ENCODE measurements at regions not wholly inside any gene's neighbourhood (a gene's known extent, or its start where the extent isn't known, plus 50 kb on each side); places are given as distances from the start of the nearest gene placed in this dataset.
A peak's percentile ranks its signal among the peaks of the same experiment; 100 is the strongest.
"Not testable (repeated sequence)": the region's sequence is repeated elsewhere in the genome, so short reads cannot be mapped to it uniquely, and the experiment has no call there.

DNA sequence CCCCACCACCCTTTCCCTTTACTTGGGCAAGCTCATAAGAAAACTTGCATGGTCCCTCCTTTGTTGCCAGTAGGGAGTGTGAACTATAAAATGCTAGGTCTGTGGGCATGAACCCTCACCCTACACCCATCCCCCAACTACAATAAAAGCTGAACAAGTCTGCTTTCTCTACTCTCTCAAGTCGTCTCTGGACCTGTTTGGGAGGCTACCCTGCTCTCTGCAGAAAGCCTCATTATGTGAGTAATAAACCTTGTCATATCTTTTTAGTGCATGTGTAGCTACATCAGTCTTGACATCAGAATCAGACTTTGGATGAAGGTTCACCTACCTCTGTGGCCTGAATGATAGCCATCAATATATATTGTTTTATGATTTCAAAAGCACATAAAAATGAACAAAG lies 155.4 kb upstream of the FAM241A start:
- no peak for DNase-seq

DNA sequence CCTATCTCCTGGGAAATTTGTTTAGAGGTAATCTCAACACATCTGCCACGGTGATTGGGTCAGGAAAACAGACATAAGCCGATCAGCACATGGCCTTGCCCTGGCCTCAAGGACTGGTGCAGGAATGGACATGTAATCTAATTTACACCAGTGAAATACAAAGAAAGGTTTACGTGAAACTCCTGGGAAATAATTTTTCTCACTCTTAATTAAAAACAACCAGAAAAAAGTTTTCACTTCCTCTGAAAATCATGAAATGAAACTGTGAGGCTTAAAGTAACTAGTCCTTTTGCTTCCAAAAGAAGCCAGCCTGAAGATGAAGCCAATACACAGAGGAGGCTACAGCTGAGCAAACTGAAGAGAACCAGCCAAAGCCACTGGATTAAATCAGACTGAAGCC lies 154.1 kb upstream of the FAM241A start:
- DNase-seq = no peak

DNA sequence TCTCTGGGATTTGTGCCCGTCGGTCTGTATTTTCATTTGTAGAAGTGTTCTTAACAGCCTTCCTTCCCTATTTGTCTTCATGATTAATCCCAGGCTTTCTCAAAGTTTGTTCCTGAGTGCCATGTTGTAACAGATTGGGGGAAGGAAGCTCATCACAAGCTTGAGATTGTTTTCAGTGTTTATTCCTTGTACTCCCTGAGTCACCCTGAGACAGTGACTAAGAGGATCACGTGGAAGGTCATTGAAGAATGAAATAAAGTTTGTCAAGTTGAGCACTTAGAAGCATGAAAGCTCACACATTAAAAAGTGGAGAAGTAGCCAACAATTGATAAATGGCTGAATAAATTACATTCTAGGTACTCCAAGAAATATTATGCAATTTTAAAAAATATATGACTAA lies 153.5 kb upstream of the FAM241A start:
- DNase-seq = no peak

DNA sequence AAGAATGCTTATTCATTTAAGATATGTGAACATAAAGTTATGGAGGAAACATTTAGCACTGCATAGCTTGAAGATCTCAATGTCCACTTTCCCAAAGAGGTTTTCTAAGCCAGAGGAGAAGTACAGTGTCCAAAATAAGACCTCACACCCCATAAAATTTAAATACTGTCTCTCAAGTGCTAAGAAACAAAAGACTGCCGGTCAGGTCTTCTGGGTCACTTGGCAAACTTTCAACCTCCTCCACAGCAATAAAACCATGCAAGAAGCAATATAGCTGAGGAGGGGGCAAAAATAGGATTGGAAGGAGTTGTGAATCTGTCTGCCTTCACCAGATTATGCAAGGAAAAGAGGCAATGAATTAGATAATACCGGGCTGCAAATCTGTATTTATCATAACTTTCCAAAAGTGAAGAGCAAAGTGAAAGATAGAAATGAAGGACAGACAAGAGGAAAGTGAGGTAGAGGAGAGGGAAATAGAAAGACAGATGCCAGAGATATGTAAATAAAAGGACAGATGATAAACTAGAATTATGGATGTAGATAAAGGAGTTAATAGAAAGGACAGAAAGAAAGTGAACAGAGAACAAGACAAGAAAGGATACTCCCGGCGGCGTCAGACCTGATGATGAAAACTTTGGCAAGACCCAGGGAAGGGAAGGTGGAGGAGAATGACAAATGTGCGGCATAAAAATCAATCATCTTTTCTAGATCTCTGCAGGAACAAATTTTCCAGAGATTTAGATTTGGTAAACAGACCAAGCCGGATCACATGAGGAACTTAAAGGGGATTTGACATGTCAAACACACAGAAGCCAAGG lies 152.7 kb upstream of the FAM241A start:
- no peak for DNase-seq

DNA sequence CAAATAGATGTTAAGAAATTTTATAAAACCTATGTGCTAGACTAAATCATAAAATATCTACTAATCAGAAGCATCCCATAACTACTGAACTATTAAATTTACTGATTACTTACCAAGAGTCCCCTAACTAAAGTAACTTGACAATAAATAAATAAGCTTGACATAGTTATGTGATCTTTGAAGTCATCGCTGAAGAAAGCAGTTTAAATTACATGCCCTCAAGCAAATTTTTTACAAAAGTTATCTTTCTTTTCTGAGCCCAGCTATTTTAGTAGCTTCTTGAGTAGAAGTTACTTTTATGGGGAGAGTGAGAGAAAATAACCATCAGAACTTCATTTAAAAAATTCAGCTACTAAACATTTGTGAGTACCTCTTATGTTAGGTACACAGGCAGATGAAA lies 150.9 kb upstream of the FAM241A start:
- no peak for DNase-seq

DNA sequence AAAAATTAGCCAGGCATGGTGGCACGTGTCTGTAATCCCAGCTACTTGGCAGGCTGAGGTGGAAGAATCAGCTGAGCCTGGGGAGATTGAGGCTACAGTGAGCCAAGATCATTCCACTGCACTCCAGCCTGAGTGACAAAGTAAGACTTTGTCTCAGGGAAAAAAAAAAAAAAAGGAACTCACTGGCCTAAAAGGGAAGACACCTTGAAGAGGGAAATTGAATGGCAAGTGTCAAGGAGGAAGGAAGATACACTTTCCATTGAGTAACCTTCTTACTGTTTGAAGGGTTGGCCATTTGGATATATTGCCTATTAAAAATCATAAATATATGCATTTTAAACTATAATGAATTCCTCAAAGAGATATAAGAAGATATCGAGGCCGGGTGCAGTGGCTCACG lies 147.5 kb upstream of the FAM241A start:
- no peak for DNase-seq

DNA sequence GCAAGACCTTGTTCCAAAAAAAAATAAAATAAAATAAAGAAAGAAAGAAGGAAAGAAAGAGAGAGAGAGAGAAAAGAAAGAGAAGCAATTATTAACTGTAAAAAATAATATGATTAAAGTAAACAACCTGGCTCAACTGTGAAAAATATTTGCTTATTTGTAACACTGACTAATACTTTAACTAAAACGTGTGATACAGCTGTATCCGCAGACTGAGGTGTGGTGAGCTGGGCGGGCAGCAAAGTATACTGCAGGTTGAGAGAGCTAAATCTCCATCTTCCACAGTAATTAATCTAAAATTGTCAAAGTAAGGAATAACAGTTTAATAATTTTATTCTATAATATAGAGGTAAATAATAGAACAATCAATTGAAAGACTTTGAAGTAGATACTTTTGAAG lies 145.5 kb upstream of the FAM241A start:
- DNase-seq = no peak

DNA sequence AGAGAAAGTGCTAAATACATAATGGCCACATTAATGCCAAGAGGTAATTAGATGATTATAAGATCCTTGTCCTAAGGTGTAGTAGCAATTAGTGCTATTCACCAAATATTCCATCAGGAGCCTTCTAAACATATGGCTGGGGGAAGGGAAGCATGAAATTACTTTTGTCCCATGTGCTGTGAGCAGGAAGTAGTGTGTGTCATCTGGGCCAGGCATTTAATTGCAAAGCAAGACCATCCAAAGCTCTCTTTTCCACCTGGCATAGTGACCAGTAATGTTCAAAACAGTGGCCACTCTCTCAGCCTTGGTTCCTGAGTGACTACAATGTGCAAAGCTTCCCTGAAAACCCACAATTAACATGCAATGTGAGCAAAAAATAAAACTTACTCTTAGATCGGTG lies 144.2 kb upstream of the FAM241A start:
- DNase-seq = no peak

DNA sequence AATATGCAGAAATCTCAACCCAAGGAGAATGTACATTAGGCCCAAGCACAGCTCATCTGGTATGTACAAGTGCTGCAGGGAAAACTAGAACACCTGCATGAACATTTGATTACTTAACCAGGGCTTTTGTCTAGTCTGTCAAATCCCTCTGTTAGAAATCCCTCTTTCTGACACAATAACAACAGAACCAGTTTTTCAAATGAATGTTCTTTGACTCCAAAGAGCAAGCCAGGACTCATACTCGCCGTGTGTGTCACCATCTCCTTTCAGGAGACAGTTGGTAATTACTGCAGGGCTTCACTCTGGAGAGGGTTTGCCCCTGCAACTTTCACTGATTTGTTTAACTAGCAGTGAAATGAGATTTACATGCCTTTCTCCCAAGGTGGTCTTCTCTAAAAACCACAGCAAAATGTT lies 143.0 kb upstream of the FAM241A start:
- DNase-seq = no peak

DNA sequence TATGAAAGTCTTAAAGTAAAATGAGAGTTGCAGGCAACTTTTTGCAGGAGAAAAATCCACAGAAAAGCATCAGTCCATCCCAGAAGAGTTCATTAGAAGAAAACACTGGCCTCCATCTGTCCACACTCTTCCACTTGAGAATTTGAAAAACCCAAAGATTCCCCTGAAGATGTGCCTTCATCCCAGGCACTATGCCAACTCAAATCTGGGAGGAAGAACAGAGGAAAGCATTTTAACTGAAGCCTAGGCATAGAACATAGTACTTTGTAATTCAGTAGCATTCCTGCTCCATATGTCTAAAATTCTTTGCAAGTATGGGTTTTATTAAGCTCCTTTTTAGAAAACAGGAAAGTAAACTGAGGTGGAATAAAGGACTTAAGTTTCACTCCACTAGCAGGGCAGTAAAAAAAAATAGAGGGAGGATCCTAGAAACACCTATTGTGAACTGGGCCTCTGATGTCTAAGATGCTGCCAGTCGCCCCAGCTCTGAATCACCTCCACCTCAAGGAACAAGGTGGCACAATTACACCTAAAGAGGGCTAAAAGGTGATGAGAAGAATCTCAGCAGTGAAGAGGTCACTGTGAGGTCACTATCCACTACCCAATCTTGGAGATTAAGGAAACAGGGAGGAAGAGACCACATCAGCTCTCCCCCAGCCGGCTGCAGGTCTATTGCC lies 141.9 kb upstream of the FAM241A start:
- DNase-seq = no peak

DNA sequence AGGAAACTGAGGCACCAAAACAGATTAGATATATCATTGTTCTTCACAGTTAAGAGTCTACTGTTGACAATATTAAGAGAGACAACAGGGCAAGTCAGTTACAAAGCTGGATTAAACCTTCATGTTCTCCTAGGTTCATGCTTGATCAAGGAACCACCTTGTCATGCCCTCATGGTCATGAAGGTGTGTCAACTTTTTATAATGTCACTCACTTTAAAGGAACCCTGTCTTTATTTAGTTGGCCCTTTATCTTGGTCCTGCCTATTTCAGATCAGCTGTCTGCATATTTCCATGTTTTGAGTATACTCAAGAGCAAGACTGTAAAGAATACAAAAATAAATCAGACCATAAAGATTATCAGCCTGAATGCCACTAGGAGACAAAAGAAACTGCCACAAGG lies 140.2 kb upstream of the FAM241A start:
- DNase-seq = no peak

DNA sequence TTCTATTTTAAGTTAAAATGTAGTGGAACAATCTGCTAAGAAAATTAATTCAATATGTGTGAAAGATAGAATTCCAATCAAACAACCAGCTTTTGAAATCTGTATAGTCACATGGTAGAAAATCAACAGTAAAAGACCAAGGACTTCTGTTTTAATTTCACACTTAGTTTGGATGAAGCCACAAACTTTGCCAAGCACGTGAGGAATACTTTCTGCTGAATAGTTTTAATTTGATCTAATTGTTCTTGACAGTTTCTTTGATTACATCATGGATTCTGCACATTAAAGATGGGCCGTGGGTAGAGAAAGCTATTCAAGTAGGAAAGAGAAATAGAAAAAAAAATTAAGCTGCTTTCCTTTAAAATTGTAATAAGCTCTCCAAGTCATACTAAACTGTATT lies 137.9 kb upstream of the FAM241A start:
- no peak for DNase-seq

DNA sequence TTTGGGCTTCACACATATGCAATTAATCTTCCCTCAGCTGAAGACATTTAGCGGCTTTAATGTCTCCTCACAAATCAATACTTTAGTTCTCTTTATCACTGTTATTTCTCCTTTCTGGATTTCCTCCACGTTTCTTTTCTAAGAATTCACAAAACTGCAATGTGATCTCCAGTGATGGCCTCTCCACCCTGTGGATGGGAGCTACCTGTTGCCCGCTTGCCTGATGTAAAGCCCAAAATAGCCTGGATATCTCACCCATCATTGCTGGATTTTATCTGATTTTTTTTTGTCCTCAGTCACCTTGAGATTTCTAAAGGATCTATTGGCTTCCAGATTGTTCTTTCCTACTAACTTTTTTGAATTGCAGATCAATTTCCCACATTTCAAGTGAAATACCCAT lies 129.3 kb upstream of the FAM241A start:
- DNase-seq = no peak

DNA sequence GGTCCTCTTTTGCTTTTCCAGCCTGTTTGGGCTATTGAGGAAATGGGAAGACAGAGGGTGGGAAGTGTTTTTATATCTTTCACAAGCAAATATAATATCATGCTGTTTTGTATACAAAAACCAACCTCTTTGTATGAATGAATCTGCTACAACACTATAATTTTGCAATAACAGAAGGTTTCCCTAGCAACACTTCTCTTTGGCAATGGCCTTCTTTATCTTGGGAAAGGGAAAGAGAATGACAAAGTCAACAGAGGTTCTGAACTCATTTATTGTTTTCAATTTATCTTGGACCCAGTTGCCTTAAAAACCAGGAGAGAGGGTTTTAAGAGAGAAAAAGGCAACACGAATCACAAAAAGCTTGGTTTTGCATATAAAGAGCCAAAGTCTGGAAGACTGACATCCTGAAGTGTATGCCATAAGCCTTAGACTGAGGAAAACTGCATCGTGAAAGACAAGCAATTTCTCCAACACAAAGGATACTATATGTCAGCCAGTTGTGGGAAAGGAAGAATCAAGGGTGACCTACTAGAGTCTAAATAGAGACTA lies 121.8 kb upstream of the FAM241A start:
- no peak for DNase-seq

DNA sequence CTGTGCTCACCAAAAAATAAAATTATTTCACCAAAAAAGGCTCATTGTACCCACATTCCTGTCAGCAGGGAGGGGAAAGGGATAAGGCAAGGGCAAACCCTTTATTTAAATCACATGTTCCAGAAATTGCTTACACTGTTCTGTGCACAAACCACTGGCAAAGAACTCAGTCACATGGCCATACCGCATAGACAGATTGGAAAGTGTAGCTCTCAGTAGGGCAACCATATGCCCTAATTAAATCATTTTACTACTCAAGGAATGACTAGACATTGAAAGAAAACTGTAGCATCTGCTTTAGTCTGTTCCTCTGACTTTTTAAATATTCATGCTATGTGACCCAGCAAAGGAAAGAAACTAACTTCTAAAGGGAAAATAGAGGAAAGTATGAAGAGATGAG lies 119.2 kb upstream of the FAM241A start:
- DNase-seq = no peak

DNA sequence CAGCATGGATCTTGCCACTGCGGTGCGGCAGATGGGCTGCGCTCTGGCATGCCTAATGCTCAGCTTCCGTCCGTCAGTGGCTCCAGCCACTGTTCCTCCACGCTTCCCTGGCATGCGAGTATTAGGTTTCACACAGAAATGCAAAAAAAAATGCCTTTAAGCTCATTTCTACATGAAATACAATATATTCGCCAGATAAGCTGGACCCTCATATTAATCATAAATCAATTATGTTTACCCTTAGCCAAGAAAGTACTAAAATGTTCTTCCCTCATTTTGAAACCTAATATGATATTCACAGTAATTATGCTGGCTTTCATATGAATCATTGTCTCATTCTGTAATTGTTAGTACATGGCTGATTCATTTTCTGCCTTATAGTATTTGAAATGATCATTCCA lies 115.5 kb upstream of the FAM241A start:
- DNase-seq = no peak

DNA sequence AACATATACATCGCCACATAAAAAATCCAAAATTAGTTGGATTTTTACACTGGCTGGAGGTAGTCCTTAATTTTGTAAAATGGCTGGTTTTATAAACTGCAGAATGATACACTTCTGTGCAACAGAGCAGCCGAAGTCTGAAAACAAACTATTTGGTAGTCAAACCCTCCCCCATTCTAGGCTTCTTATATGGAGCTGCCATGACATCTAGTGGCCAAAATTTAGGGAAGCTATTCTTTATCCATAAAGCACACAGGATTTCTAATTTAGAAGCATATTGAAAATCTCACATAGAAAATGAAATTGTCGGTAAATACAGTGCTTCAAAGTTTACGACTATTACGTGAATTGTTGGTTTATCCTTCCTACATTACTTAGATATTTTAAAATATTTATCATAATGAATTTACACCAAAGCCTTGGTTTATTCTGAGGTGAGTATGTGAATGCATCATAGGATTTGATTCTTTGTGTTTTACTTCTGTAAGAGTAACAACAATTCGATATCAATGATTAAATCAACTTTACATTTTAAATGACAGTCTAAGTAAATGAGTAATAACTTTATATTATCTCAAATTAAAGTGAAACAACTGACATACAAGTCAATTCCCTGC lies 113.4 kb upstream of the FAM241A start:
- DNase-seq = peak in 1 of 2 experiments; percentile 3

DNA sequence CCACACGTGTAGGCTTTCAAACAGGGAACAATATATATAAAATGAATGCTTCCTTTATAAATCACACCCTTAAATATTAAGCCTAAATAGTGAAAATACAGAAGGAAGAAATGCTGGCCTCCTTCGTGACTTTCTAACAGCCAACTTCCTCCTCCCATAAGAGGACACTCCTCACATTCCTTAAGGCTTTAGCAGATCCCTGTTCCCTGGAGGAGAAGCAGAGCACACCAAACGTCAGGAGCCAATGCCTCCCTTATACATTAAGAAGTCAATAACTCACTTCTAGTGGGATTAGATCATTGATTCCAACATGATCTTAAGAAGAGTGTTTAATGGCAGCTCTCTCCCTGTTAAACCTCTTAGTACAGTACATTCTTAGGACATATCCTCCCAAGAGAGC lies 108.4 kb upstream of the FAM241A start:
- DNase-seq = no peak

DNA sequence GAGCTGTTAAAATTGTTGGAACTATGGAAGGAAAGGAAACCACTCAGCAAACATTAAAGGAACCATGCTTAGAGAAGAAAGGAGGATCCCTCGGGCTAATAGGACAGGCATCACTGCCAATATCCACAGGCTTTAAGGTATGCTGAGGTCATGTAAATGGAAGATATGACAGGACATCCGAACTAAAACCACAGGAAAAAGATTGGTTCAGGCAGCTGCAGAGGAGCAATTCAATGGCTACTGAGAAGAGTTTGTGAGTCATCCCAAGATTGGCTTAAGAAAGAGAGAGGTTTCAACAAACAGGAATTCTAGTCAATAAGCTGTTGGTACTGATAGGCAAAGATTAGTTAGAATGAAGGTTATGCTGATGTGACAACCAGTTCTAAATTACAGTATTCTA lies 106.4 kb upstream of the FAM241A start:
- DNase-seq = no peak

DNA sequence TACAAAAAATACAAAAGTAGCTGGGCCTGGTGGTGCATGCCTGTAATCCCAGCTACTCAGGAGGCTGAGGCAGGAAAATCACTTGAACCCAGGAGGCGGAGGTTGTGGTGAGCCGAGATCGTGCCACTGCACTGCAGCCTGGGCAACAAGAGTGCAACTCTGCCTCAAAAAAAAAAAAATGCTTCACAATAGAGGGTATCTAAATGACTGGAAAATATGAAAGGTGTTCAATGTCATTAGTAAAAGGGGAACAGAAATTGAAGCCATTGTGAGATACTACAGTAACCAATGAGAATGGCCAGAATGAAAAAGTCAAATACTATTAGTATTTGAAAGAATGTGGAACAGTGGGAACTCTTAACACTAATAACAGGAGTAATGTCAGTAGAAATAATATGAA lies 96.1 kb upstream of the FAM241A start:
- DNase-seq = not testable (repeated sequence)

DNA sequence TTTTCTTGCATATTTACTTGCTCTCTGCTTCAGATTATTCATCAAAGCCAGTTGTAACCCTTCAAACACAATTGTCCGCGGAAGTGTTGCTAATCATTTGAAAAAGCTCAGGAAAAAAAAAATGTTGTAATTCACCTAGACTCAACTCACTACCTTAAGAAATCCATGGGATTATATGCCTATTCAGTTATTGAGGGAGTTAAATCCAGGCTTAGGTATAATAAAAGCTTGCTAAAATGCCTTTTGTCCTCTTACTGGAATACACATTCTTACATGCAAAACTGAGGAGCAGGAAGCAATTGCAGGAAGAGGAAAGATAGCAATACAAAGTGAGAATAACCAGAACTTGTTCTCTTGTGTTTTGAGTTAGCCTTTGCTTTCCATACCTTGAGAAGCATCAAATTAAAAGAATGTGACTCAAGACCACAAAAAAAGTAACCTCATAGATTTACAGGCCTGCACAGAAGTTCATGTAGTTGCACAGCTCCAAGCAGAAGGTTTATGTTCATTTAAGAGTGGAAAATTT lies 91.4 kb upstream of the FAM241A start:
- no peak for DNase-seq

DNA sequence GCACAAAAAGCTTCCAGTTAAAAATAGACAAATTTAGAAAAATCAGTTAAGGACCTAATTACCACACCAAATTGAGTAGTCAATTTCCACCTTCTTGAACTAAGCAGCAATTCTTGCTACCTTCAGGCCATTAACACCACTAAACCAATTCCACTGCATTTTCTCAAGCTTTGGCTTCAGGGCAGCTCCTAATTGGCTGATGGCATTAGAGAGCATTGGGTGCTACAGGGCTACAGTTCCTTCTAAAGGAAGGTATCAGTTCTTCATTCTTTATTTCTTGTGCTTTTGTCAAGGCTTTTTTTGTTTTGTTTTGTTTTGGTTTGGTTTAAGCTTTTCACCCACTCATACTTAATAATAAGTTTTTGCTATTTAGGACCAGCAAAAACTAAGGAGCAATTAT lies 90.2 kb upstream of the FAM241A start:
- DNase-seq = no peak

DNA sequence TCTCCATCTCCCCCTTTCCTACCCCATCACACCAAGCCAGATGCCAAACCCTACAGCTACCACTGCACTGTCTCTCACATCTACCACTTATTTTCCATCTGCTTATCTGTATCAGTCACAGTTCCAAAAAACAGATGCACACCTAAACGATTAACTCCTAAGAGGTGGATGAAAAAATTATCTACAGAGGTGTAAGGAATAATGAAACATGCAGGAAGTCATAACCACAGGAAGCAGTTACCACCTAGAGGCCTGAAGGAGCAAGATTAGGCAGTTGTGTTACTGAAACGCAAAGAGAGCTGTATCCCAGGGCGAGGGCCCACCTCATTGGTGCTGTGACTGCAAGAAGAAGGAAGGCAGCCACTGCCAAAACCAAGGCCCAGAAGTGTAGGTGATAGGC lies 87.8 kb upstream of the FAM241A start:
- DNase-seq = no peak

DNA sequence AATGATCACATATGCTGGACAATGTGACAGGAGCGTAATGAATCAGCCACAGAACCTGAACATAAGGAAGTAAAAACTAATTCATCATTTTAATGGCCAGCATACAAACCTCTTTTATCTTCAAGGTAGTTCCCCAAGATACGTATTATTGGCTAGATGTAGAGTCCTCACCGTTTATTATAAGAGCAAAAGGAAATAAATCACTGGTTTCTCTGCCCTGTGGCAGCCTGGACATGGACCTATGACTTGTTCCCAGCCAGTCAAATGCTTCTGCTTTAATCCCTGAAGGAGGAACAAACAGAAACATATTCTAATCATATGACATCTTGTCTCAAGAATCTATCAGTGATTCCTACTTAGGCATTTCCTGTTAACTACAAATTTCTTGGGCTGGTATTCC lies 86.8 kb upstream of the FAM241A start:
- DNase-seq = no peak
